GM18861 (cell line): ENCODE measurements at regions not wholly inside any gene's neighbourhood (a gene's known extent, or its start where the extent isn't known, plus 50 kb on each side); places are given as distances from the start of the nearest gene placed in this dataset.
"Not testable (repeated sequence)": the region's sequence is repeated elsewhere in the genome, so short reads cannot be mapped to it uniquely, and the experiment has no call there.

ENCODE experiments used
- ATAC-seq: cut with Tn5 transposase; IDR thresholded peaks from one replicate; pipeline ENCODE4 v1.9.1; 2021; ENCODE audit not compliant: unreplicated experiment

DNA sequence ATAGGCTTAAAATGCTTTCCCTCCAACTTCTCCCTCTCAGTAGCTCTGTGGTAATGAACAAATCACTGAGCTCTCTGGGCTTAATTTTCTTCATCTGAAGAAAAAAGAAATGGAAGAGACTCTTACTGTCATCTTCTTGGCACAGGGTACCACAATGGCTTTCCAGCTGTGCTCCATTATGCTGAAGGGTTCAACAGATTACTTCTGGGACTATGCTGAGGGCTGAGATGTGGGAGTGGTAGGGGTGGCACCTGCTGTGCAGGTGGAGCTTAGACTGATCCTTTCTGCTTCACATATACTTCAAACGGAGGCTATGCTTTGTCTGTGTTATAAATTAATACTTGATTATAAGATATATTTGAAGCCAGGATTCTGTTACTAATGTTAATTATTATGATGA, 840.2 kb upstream of the C9orf72 start:
- ATAC-seq: no peak

DNA sequence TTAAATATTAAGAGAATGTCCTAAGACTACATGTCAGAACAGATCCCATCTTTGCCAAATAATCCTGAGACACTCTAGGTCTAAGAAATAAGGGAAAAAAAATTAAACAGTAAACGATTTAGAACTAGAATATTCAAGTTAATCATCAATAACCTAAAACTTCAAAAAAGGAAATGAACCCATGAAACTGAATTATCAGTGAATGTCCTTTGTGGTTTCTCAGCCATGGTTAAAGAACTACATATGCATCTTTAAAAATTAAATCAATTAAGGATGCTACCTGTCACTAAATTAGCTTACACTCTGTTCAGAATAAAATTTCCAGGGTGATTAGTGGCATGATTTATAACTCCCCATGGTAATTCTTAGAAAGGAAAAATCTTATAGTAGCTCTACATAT, 850.0 kb upstream of the C9orf72 start:
- peak; percentile 58 for ATAC-seq

DNA sequence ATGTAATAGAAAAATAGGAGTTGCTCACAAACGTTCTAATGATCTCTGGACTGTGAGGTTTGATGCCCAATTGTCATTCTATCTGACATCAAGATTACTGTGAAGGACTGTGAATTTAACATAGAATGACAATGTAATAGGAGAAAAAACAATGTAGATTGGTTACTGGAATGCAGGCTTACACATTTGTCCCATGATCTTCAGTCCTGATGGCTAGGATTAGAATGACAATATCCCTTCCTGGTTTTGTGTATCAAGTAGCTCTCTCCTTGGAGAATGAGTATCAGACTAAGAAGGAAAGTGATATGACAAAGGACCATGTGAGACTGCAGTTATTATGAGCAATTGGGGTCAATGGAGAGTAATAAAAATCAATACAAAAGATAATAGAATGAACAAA, 862.2 kb upstream of the C9orf72 start:
- ATAC-seq: no peak

DNA sequence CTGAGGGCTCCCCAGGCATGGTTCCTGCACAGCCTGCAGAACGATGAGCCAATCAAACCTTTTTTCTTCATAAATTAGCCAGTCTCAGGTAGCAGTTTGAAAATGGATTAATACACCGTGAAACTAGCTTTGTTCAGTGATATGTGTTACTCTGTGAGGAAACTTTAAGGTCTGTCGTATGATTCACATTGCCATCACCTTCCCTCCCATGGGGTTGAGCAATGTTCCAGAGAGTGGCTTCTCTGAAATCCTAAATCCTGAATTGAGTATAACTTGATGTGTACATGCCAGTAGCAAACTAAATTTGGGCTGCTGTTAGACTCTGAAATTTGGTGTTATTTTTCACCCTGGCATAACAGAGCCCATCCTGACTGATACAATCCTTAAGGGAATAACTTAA, 866.4 kb upstream of the C9orf72 start:
- ATAC-seq: no peak

GRCh38 chr9:28443461-28443860, 870.2 kb upstream of the C9orf72 start:
- no peak for ATAC-seq

- no peak for ATAC-seq
Measured at GRCh38 chr9:28444637-28445036, 871.4 kb upstream of the C9orf72 start.

GRCh38 chr9:28445211-28445610, 871.9 kb upstream of the C9orf72 start:
- no peak for ATAC-seq

DNA sequence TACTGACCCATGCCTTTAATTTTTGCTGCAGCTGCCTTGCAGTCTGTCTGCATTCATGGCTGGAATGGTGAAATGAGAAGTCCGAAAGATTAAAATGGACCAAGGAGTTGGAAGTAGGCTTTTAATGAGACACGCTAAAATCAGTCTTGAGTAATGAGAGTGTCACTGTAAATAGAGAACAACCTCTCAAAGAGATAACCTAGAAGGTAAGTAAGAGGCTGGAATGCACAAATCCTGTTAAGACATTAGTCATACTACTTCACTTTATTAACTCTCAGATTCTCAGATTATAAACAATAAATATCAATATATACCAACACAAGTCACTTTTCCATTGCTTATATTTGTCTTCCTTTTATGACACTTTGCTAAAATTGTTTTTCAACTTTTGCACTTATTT, 880.6 kb upstream of the C9orf72 start:
- ATAC-seq: no peak

- ATAC-seq: no peak
Measured at GRCh38 chr9:28456861-28457260, 883.6 kb upstream of the C9orf72 start.

GRCh38 chr9:28464481-28465216, 891.4 kb upstream of the C9orf72 start:
- no peak for ATAC-seq

- ATAC-seq: no peak
Measured at GRCh38 chr9:28471261-28471660, 898.0 kb upstream of the C9orf72 start.

GRCh38 chr9:28487561-28487960, 914.3 kb upstream of the C9orf72 start:
- ATAC-seq: no peak

DNA sequence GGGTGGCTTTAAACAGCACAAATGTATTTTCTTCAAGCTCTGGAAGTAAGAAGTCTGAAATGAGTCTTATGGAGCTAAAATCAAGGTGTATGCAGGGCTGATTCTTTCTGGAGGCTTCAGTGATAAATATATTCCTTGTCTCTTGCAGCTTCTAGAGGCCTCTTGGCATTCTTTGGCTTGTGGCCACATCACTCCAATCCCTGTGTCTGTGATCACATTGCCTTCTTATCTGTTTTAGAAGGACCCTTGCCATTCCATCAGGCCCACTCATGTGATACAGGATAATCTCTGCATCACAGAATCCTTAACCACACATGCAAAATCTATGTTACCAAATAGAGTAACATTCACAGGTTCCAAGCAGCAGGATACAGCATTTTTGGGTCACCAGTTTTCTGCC, 917.8 kb upstream of the C9orf72 start:
- no peak for ATAC-seq

GRCh38 chr9:28498168-28498567, 924.9 kb upstream of the C9orf72 start:
- not testable (repeated sequence) for ATAC-seq

DNA sequence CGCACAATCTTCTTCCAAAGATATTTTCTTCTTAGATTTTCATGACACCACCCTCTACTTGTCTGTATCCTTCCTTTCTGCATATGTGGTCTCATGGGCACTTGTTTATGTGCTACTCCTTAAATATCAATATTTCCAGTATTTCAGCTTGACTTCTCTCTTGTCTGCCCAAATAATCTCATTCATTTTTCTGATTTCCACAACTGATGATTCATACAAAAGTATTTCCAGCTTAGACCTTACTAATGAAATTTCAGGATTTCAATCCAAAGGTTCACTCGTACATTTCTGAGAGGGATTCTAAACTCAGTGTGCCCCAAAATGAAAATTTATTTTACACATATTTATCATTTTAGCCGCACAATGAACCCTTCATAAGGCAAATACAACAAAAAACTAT, 928.9 kb upstream of the C9orf72 start:
- ATAC-seq: no peak

DNA sequence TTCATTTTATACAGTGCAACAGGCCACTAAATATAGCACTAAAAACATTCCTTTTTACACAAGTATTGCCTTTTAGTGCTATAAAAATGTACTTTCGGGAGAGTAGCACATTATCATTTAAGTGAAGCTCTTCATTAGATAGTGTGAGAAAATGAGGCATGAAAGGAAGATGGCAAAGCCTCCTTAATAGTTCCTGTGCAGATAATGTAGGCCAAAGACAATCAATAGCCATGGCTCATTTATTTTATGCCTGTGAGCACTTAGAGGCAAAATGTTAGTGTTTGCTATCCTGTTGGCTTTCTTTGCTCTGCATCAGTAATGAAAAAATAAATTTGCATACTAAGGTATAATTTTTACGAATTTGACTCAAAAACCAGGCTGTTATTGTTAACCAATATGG, 929.5 kb upstream of the C9orf72 start:
- ATAC-seq: no peak

DNA sequence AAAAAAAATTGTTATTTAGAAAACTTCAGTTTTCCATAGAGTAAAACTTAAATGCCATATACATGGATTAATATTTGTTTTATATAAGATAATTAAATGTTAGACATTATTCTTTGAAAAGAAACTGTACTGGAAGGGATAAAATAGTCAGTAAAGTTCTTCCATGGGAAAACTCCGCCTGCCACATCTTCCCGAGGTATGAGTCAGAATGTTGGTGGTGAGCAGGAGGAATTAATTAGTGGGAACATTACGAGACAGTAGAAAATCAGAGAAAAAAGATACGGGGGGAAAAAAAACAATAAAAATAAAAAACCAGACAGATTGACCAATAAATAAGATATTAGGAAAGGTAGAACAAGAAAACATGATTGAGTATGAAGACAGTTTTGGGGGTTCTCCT, 930.3 kb upstream of the C9orf72 start:
- ATAC-seq: no peak

DNA sequence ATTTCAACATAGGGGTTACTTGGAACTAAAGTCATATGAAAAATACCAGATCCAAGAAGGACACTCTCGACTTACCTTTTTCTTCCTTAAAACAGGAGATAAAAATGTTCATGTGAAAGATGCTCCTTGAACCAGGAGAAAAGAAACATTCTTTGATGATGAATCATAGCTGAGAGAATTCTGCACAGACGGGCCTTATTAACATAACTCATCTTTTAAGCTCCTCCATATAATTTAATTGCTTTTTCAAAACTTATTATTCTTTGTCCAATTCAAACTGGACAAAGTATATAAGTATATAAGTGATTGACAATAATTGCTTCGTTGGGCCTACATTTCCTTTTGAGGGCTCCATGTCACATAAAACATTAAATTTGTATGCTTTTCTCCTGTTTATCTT, 945.2 kb upstream of the C9orf72 start:
- no peak for ATAC-seq

DNA sequence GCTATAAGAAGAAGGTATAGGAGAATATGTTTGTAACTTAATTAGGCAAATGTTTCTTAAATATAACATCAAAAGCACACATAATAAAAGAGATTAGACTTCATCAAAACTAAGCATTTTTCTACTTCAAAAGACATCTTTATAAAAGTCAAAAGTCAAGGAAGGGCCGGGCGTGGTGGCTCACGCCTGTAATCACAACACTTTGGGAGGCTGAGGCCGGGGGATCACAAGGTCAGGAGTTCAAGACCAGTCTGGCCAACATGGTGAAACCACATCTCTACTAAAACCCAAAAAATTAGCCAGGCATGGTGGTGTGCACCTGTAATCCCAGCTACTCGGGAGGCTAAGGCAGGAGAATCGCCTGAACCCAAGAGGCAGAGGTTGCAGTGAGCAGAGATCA, 951.0 kb upstream of the C9orf72 start:
- ATAC-seq: not testable (repeated sequence)

GRCh38 chr9:28528049-28528448, 954.8 kb upstream of the C9orf72 start:
- ATAC-seq: no peak

GRCh38 chr9:28538132-28538531, 964.9 kb upstream of the C9orf72 start:
- ATAC-seq: no peak

- ATAC-seq: no peak
Measured at GRCh38 chr9:28539434-28540070, 966.3 kb upstream of the C9orf72 start.

DNA sequence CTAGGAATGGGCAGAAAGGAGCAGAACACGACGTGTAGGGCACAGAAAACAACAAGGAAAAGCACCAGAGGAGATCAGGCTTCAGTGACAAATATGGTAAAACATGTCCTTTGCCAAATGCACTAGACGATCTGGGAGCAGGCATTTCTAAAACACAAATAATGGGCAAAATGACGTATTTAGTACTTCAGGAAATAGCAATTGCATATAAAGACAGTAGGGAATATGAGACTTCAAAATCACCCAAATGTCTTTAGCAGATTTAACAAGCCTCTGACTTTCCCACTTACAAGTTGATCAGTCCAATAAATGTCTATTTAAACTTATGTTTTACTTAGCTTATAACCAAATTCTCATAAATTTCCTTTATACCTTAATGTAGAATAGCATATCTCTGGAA, 969.6 kb upstream of the C9orf72 start:
- ATAC-seq: no peak
